IMR-90 (cell line): ENCODE measurements at regions not wholly inside any gene's neighbourhood (a gene's known extent, or its start where the extent isn't known, plus 50 kb on each side); places are given as distances from the start of the nearest gene placed in this dataset.

ENCODE experiments used
- ATAC-seq: fragments of 200-7000 bp; cut with Tn5 transposase; 2 replicates; pipeline ENCODE4 v1.9.1; 2020; ENCODE audit warnings: low read depth, mild to moderate bottlenecking, moderate library complexity
- BruUV-seq: library from RNA; stranded (reverse); fragments of 400-500 nt; replicated peaks from 2 replicates; lab custom pipeline; 2021; lab: Mats Ljungman, UMichigan
- CTCF ChIA-PET: fragments of 300-600 bp; formaldehyde crosslinking; extraction: SDS; loops from one replicate; lab custom pipeline; 2021; ENCODE audit warnings: antibody characterized with exemption; lab: Yijun Ruan, JAX
- POLR2A ChIA-PET: fragments of 300-600 bp; sonication (Branson Sonifier 250); formaldehyde crosslinking; loops from one replicate; lab custom pipeline; 2022; ENCODE audit warnings: antibody characterized with exemption; ENCODE audit not compliant: unreplicated experiment; lab: Charles Lee
- DNase-seq: peaks from one replicate; pipeline ENCODE4 v3.0.0; 2013
- H2AFZ ChIP-seq: replicated peaks from 2 replicates; pipeline ENCODE3; 2013; ENCODE audit warnings: low read length, mild to moderate bottlenecking; ENCODE audit not compliant: poor library complexity
- H2AK5ac ChIP-seq: 2 replicates; pipeline ENCODE4 v1.6.1; 2013; ENCODE audit warnings: low read depth, low read length, inconsistent platforms
- H2AK9ac ChIP-seq: replicated peaks from 2 replicates; pipeline ENCODE3; 2013; ENCODE audit warnings: mild to moderate bottlenecking, low read depth, low read length, moderate library complexity; ENCODE audit not compliant: poor library complexity
- H2BK120ac ChIP-seq: 2 replicates; pipeline ENCODE4 v1.6.1; 2013; ENCODE audit warnings: low read depth, low read length, inconsistent platforms
- H2BK15ac ChIP-seq: 3 replicates; pipeline ENCODE4 v1.6.1; 2013; ENCODE audit warnings: low read depth, low read length, inconsistent platforms
- H2BK20ac ChIP-seq: 2 replicates; pipeline ENCODE4 v1.6.1; 2013; ENCODE audit warnings: low read depth, mild to moderate bottlenecking, inconsistent platforms, low read length, moderate library complexity
- H2BK5ac ChIP-seq: 2 replicates; pipeline ENCODE4 v1.6.1; 2013; ENCODE audit warnings: mild to moderate bottlenecking, low read depth, low read length, inconsistent platforms; ENCODE audit not compliant: poor library complexity, severe bottlenecking
- H3K14ac ChIP-seq: replicated peaks from 2 replicates; pipeline ENCODE4 v1.6.1; 2013; ENCODE audit warnings: low read depth, low read length, inconsistent platforms
- H3K18ac ChIP-seq: 2 replicates; pipeline ENCODE4 v1.6.1; 2013; ENCODE audit warnings: low read depth, low read length, control low read depth
- H3K23ac ChIP-seq: 2 replicates; pipeline ENCODE4 v1.6.1; 2013; ENCODE audit warnings: low read depth, low read length, inconsistent platforms
- H3K27ac ChIP-seq: 2 replicates; pipeline ENCODE4 v1.5.1; 2013; ENCODE audit warnings: mild to moderate bottlenecking, control low read depth, low read length; ENCODE audit not compliant: insufficient read depth
- H3K27me3 ChIP-seq: 2 replicates; pipeline ENCODE4 v1.6.1; 2013; ENCODE audit warnings: low read length; ENCODE audit not compliant: control insufficient read depth, insufficient read depth
- H3K36me3 ChIP-seq: 2 replicates; pipeline ENCODE4 v1.6.1; 2013; ENCODE audit warnings: low read length, mixed read lengths; ENCODE audit not compliant: control insufficient read depth, insufficient read depth
- H3K4ac ChIP-seq: 2 replicates; pipeline ENCODE4 v1.6.1; 2013; ENCODE audit warnings: low read depth, low read length, inconsistent platforms
- H3K4me1 ChIP-seq: 2 replicates; pipeline ENCODE4 v1.6.1; 2013; ENCODE audit warnings: low read length, mixed read lengths; ENCODE audit not compliant: control insufficient read depth, insufficient read depth
- H3K4me2 ChIP-seq: 2 replicates; pipeline ENCODE4 v1.6.1; 2013; ENCODE audit warnings: low read depth, mild to moderate bottlenecking, control low read depth, low read length, moderate library complexity
- H3K4me3 ChIP-seq: 2 replicates; pipeline ENCODE4 v1.5.1; 2013; ENCODE audit warnings: low read depth, mild to moderate bottlenecking, control low read depth, low read length, moderate library complexity; ENCODE audit not compliant: insufficient read depth
- H3K56ac ChIP-seq: 2 replicates; pipeline ENCODE4 v1.6.1; 2013; ENCODE audit warnings: low read length, inconsistent platforms; ENCODE audit not compliant: insufficient read depth; ENCODE audit errors: extremely low read depth
- H3K79me1 ChIP-seq, 2 experiments: 2 replicates each; pipeline ENCODE4 v1.6.1; 2013; ENCODE audit warnings: low read length in 2 of 2, inconsistent platforms in 1 of 2, low read depth in 1 of 2
- H3K9ac ChIP-seq: 2 replicates; pipeline ENCODE4 v1.6.1; 2013; ENCODE audit warnings: low read depth, low read length, control low read depth
- H3K9me1 ChIP-seq: 2 replicates; pipeline ENCODE4 v1.6.1; 2013; ENCODE audit warnings: low read length, inconsistent platforms; ENCODE audit not compliant: insufficient read depth
- H3K9me3 ChIP-seq: 2 replicates; pipeline ENCODE4 v1.6.1; 2013; ENCODE audit warnings: low read length; ENCODE audit not compliant: control insufficient read depth, insufficient read depth
- H4K20me1 ChIP-seq: 2 replicates; pipeline ENCODE4 v1.6.1; 2013; ENCODE audit warnings: low read length, inconsistent platforms; ENCODE audit not compliant: insufficient read depth
- H4K5ac ChIP-seq: 2 replicates; pipeline ENCODE4 v1.6.1; 2013; ENCODE audit warnings: mild to moderate bottlenecking, low read depth, low read length, control low read depth
- H4K8ac ChIP-seq, 2 experiments: 2 replicates each; pipeline ENCODE4 v1.6.1; 2013; ENCODE audit warnings: low read depth in 2 of 2, low read length in 2 of 2, control low read depth in 1 of 2, inconsistent platforms in 1 of 2
- H4K91ac ChIP-seq: 2 replicates; pipeline ENCODE4 v1.6.1; 2013; ENCODE audit warnings: low read depth, low read length, inconsistent platforms; ENCODE audit not compliant: insufficient read depth
- BHLHE40 ChIP-seq: fragments of 150-350 bp; IDR thresholded peaks from 2 replicates; pipeline ENCODE4 v1.6.1; 2016; ENCODE audit warnings: mild to moderate bottlenecking, low read depth, low read length
- CEBPB ChIP-seq: IDR thresholded peaks from 2 replicates; pipeline ENCODE4 v1.6.1; 2012; ENCODE audit warnings: low read depth, low read length, improper control_type of control experiment
- CHD1 ChIP-seq: IDR thresholded peaks from 2 replicates; pipeline ENCODE4 v1.6.1; 2012; ENCODE audit warnings: low read depth, low read length, improper control_type of control experiment
- ELK1 ChIP-seq: fragments of 150-350 bp; IDR thresholded peaks from 2 replicates; pipeline ENCODE4 v1.6.1; 2016; ENCODE audit warnings: low read depth, mild to moderate bottlenecking, low read length, moderate library complexity, borderline replicate concordance
- FOS ChIP-seq: fragments of 150-350 bp; IDR thresholded peaks from 2 replicates; pipeline ENCODE4 v1.6.1; 2016; ENCODE audit warnings: low read depth, low read length
- MAFK ChIP-seq: IDR thresholded peaks from 2 replicates; pipeline ENCODE4 v1.6.1; 2012; ENCODE audit warnings: low read depth, low read length, improper control_type of control experiment
- MAZ ChIP-seq: IDR thresholded peaks from 2 replicates; pipeline ENCODE4 v1.6.1; 2012; ENCODE audit warnings: low read depth, mild to moderate bottlenecking, low read length, improper control_type of control experiment, moderate library complexity, borderline replicate concordance
- MXI1 ChIP-seq: IDR thresholded peaks from 2 replicates; pipeline ENCODE4 v1.6.1; 2012; ENCODE audit warnings: low read depth, mild to moderate bottlenecking, low read length, moderate library complexity, borderline replicate concordance
- NFE2L2 ChIP-seq: fragments of 150-350 bp; IDR thresholded peaks from 2 replicates; pipeline ENCODE4 v1.6.1; 2016; ENCODE audit warnings: low read depth, mild to moderate bottlenecking, low read length
- POLR2A ChIP-seq: IDR thresholded peaks from 2 replicates; pipeline ENCODE4 v1.6.1; 2012; ENCODE audit warnings: mild to moderate bottlenecking, low read depth, low read length
- RAD21 ChIP-seq: IDR thresholded peaks from 2 replicates; pipeline ENCODE4 v1.6.1; 2012; ENCODE audit warnings: low read length, improper control_type of control experiment
- RCOR1 ChIP-seq: IDR thresholded peaks from 2 replicates; pipeline ENCODE4 v1.6.1; 2012; ENCODE audit warnings: mild to moderate bottlenecking, low read length, improper control_type of control experiment; ENCODE audit not compliant: insufficient replicate concordance
- RFX5 ChIP-seq: IDR thresholded peaks from 2 replicates; pipeline ENCODE4 v1.8.0; 2012; ENCODE audit warnings: low read depth, mild to moderate bottlenecking, low read length, moderate library complexity
- SMC3 ChIP-seq: fragments of 150-350 bp; IDR thresholded peaks from 2 replicates; pipeline ENCODE4 v1.6.1; 2016; ENCODE audit warnings: low read depth, mild to moderate bottlenecking, antibody characterized with exemption, low read length, moderate library complexity
- USF2 ChIP-seq: fragments of 150-350 bp; IDR thresholded peaks from 2 replicates; pipeline ENCODE4 v1.6.1; 2017; ENCODE audit warnings: mild to moderate bottlenecking, antibody characterized with exemption, low read length, low read depth
- WGBS, 2 experiments: methylation state at CpG; one replicate each; pipeline versions ENCODE4 v1.1.5 to v1.1.7; 2013; ENCODE audit warnings: missing lambda C conversion rate in 2 of 2; ENCODE audit not compliant: insufficient read length in 1 of 2; ENCODE audit errors: extremely low coverage in 2 of 2; 5-methylcytosine and 5-hydroxymethylcytosine counted together
- dilution Hi-C: fragments of 300-500 bp; cut with HindIII; formaldehyde crosslinking; loops from one replicate; pipeline ENCODE4 v1.14.3; 2018; ENCODE audit warnings: low sequenced_read_pairs; ENCODE audit not compliant: unreplicated experiment
- in situ Hi-C: fragments of 300-500 bp; cut with MboI; formaldehyde crosslinking; loops from 3 replicates; pipeline ENCODE4 v1.14.3; 2019; ENCODE audit warnings: low sequenced_read_pairs, inconsistent platforms, mixed read lengths
- intact Hi-C: fragments of 100-400 bp; cut with micrococcal nuclease; formaldehyde crosslinking; loops from 2 replicates; pipeline ENCODE4 v1.10.0; 2022
- TF ChIP-seq, protein P1 (sequence below): conservative IDR thresholded peaks from 2 replicates; pipeline ENCODE4 v1.5.1; 2012; ENCODE audit warnings: mild to moderate bottlenecking, low read depth, low read length, improper control_type of control experiment

DNA sequence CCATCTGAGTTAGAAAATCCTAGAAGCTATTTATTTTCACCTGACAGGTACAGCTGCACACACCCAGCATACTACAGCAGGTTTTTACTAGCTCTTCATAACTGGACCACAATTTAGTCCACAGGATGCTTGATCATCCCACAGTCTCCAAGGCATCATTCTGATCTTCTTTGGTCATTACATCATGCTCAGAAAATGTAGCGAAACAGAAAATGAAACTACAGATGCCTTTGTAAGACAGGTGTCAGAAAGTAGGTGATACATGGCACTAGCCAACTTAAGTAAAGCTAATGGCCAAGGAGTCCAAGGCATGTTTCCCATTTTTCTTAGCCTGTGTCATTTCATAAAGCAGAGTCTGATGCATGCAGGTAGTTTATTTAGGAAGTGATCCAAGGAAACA, 102.3 kb downstream of the HTR1B start:
- no TSS peak for BruUV-seq
- H2BK120ac ChIP-seq, result no peak overlapping the region
- H4K20me1 ChIP-seq, result no peaks in the 10 kb centered on the region
- H3K18ac ChIP-seq, result no peak overlapping the region
- no peak for TF ChIP-seq MAZ
- TF ChIP-seq MAFK, result no peak
- no peak for TF ChIP-seq NFE2L2
- no peak for TF ChIP-seq CEBPB
- no peak for TF ChIP-seq RCOR1
- no peak for TF ChIP-seq POLR2A
- TF ChIP-seq SMC3, result no peak
- no peak for TF ChIP-seq RAD21
- TF ChIP-seq FOS, result no peak
- TF ChIP-seq ELK1, result no peak
- TF ChIP-seq MXI1, result no peak
- no peak for TF ChIP-seq CHD1
- no peak for TF ChIP-seq RFX5
- TF ChIP-seq, protein P1, sequence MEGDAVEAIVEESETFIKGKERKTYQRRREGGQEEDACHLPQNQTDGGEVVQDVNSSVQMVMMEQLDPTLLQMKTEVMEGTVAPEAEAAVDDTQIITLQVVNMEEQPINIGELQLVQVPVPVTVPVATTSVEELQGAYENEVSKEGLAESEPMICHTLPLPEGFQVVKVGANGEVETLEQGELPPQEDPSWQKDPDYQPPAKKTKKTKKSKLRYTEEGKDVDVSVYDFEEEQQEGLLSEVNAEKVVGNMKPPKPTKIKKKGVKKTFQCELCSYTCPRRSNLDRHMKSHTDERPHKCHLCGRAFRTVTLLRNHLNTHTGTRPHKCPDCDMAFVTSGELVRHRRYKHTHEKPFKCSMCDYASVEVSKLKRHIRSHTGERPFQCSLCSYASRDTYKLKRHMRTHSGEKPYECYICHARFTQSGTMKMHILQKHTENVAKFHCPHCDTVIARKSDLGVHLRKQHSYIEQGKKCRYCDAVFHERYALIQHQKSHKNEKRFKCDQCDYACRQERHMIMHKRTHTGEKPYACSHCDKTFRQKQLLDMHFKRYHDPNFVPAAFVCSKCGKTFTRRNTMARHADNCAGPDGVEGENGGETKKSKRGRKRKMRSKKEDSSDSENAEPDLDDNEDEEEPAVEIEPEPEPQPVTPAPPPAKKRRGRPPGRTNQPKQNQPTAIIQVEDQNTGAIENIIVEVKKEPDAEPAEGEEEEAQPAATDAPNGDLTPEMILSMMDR, result no peak
- no peak for TF ChIP-seq USF2
- no peak for TF ChIP-seq BHLHE40
- H2BK15ac ChIP-seq, result no peak overlapping the region
- H2AFZ ChIP-seq, result no peak overlapping the region
- no peak overlapping the region for H3K27ac ChIP-seq
- H3K4me1 ChIP-seq, result no peaks in the 10 kb centered on the region
- ChIA-PET POLR2A (no interaction called here), CTCF (interaction anchor here (0.6 kb wide), 1 partner anchor 521 kb away, joined by 4 read pairs; no protein-coding TSS in a partner anchor)
- H3K9me1 ChIP-seq, result no peaks in the 10 kb centered on the region
- intact Hi-C loops, result no loop called here
- DNase-seq (no peak), ATAC-seq (no peak)
- no peak overlapping the region for H3K14ac ChIP-seq
- dilution Hi-C loops, result no loop called here
- no peak overlapping the region for H4K5ac ChIP-seq
- H3K23ac ChIP-seq, result no peak overlapping the region
- H3K9me3 ChIP-seq, result 0 out of 2 replicates have a peak, but pooled peaks cover 5% of the 10 kb centered on the region
- no CpG with 5 or more reads among the region's 1 CpG for WGBS, 2 experiments
- no peak overlapping the region for H4K91ac ChIP-seq
- no peak overlapping the region for H2AK9ac ChIP-seq
- no peak overlapping the region for H3K4me2 ChIP-seq
- peaks cover 3% of the 10 kb centered on the region; the same call in 1 of the 2 replicates for H3K36me3 ChIP-seq
- H4K8ac ChIP-seq, result no peak overlapping the region
- H3K9ac ChIP-seq, result no peak overlapping the region
- H2AK5ac ChIP-seq, result no peak overlapping the region
- no peak overlapping the region for H2BK5ac ChIP-seq
- in situ Hi-C loops, result no loop called here
- no peak overlapping the region for H2BK20ac ChIP-seq
- H3K27me3 ChIP-seq, result no peaks in the 10 kb centered on the region
- H3K79me1 ChIP-seq, result peaks cover 3 to 4% of the 10 kb centered on the region in 2 experiments; a peak in 1 of 4 replicates
- H3K4me3 ChIP-seq, result no peak overlapping the region
- H3K56ac ChIP-seq, result no peak overlapping the region
- no peak overlapping the region for H3K4ac ChIP-seq
